ENCODE measurements at regions not wholly inside any gene's neighbourhood (a gene's known extent, or its start where the extent isn't known, plus 50 kb on each side); places are given as distances from the start of the nearest gene placed in this dataset.

GRCh38 chr7:136057509-136057908 is 80.3 kb upstream of the MTPN start:
- Histone ChIP-seq H4K91ac (replicated peaks; ENCODE audit: insufficient read length, low read length) (no peak overlapping the region), H3K56ac (replicated peaks; ENCODE audit: insufficient read length, low read depth, low read length) (no peak overlapping the region), H3K79me1 (ENCODE audit: low read depth, low read length) (no peaks in the 10 kb centered on the region), H2BK20ac (ENCODE audit: low read length) (no peak overlapping the region), H2BK120ac (replicated peaks; ENCODE audit: low read depth, low read length) (no peak overlapping the region), H2AK5ac (ENCODE audit: low read depth, low read length) (no peak overlapping the region), H3K27me3 (replicated peaks in 1 of 4; ENCODE audit: control insufficient read depth in 3 of 4, extremely low read depth in 1 of 4, insufficient read depth in 3 of 4, low read length in 3 of 4) (no peaks in the 10 kb centered on the region), H3K4me2 (ENCODE audit: insufficient read depth in 1 of 2, low read depth in 2 of 2, low read length in 2 of 2) (no peak overlapping the region), H3K14ac (ENCODE audit: insufficient read length) (no peak overlapping the region), H2BK5ac (ENCODE audit: low read depth, low read length) (no peak overlapping the region), H3K36me3 (ENCODE audit: control insufficient read depth in 2 of 4, insufficient read depth in 4 of 4, low read length in 3 of 4) (no peaks in the 10 kb centered on the region), H3K27ac (ENCODE audit: low read depth, low read length) (no peak overlapping the region), H2BK12ac (ENCODE audit: low read depth, low read length) (no peak overlapping the region), H2AFZ (ENCODE audit: low read length) (no peak overlapping the region), H2BK15ac (ENCODE audit: low read length) (no peak overlapping the region), H4K5ac (ENCODE audit: insufficient read length, low read depth, low read length) (no peak overlapping the region), H3K9me3 (ENCODE audit: insufficient read depth in 2 of 2, low read depth in 1 of 2, low read length in 1 of 2) (no peaks in the 10 kb centered on the region), H4K8ac (ENCODE audit: extremely low read depth, insufficient read depth, low read length) (no peak overlapping the region), H3K23me2 (ENCODE audit: low read depth, low read length) (no peaks in the 10 kb centered on the region), H3K9ac (replicated peaks in 1 of 4; ENCODE audit: extremely low read depth in 1 of 4, low read depth in 3 of 4, low read length in 3 of 4) (no peak overlapping the region), H3K79me2 (ENCODE audit: control insufficient read depth in 1 of 2, insufficient read depth in 2 of 2, low read length in 2 of 2) (no peaks in the 10 kb centered on the region), H4K20me1 (replicated peaks in 1 of 2; ENCODE audit: control insufficient read depth in 1 of 2, insufficient read depth in 2 of 2, low read length in 2 of 2) (no peaks in the 10 kb centered on the region), H3K4me3 (ENCODE audit: extremely low read depth in 1 of 4, insufficient read depth in 2 of 4, low read depth in 3 of 4, low read length in 4 of 4) (no peak overlapping the region), H3K23ac (ENCODE audit: insufficient read length) (no peak overlapping the region), H3K4me1 (replicated peaks in 1 of 4; ENCODE audit: control insufficient read depth in 3 of 4, insufficient read depth in 4 of 4, low read length in 3 of 4) (no peaks in the 10 kb centered on the region), H3K18ac (ENCODE audit: extremely low read depth, low read length) (no peak overlapping the region), H3K4ac (replicated peaks; ENCODE audit: insufficient read length, low read depth, low read length) (no peak overlapping the region)
- FAIRE-seq (no peak), DNase-seq (ENCODE audit: low read depth in 1 of 2, low spot score in 2 of 2) (no peak)
- ChIA-PET CTCF (ENCODE audit: partially characterized antibody) (no interaction called here), POLR2A (ENCODE audit: partially characterized antibody) (no interaction called here)
- WGBS, 2 experiments (ENCODE audit: extremely low coverage in 1 of 2, insufficient coverage in 1 of 2, insufficient read length in 1 of 2, insufficient replicate concordance in 2 of 2, low coverage in 1 of 2, low lambda C conversion rate in 2 of 2, missing lambda C conversion rate in 1 of 2): 84 to 100% methylated on average over 3 to 6 of the region's 6 CpGs
- no peak for TF ChIP-seq NRF1 (IDR thresholded peaks at IDR 0.05; ENCODE audit: low read depth, low read length)
- no peak for TF ChIP-seq SP1 (IDR thresholded peaks at IDR 0.05; ENCODE audit: low read depth, low read length)
- no peak for TF ChIP-seq TCF12 (IDR thresholded peaks at IDR 0.05; ENCODE audit: low read depth, low read length)
- no peak for TF ChIP-seq YY1 (IDR thresholded peaks at IDR 0.05; ENCODE audit: low read depth, low read length)
- no peak for TF ChIP-seq GABPA (IDR thresholded peaks at IDR 0.05; ENCODE audit: borderline replicate concordance, insufficient read depth, low read length)
- no peak for TF ChIP-seq BACH1 (IDR thresholded peaks at IDR 0.05; ENCODE audit: low read length)
- no peak for TF ChIP-seq POLR2AphosphoS5 (IDR thresholded peaks at IDR 0.05; ENCODE audit: low read depth, low read length)
- no peak for TF ChIP-seq ZNF274 (IDR thresholded peaks at IDR 0.05; ENCODE audit: borderline replicate concordance, extremely low read depth, low read length)
- TF ChIP-seq KDM4A (IDR thresholded peaks at IDR 0.05; ENCODE audit: low read depth, low read length, severe bottlenecking): no peak
- TF ChIP-seq HDAC2 (IDR thresholded peaks at IDR 0.05; ENCODE audit: borderline replicate concordance in 1 of 2, low read depth in 2 of 2, low read length in 2 of 2): no peak
- TF ChIP-seq SP4 (IDR thresholded peaks at IDR 0.05; ENCODE audit: low read length): no peak
- TF ChIP-seq CBX8 (IDR thresholded peaks at IDR 0.05; ENCODE audit: borderline replicate concordance, low read depth, low read length): no peak
- TF ChIP-seq RFX5 (IDR thresholded peaks at IDR 0.05; ENCODE audit: borderline replicate concordance, low read depth, low read length): no peak
- no peak for TF ChIP-seq CBX5 (IDR thresholded peaks at IDR 0.05; ENCODE audit: low read depth, low read length)
- TF ChIP-seq EZH2 (IDR thresholded peaks at IDR 0.05; ENCODE audit: low read depth, low read length, severe bottlenecking): no peak
